Sigmoid colon (tissue), 6 donors: ENCODE measurements at regions not wholly inside any gene's neighbourhood (a gene's known extent, or its start where the extent isn't known, plus 50 kb on each side); places are given as distances from the start of the nearest gene placed in this dataset.

Source experiments
- DNase-seq: peaks from one replicate; pipeline ENCODE4 v3.0.0-alpha.2; 2019
- H3K27ac ChIP-seq, 4 donors: fragments of 200-600 bp; sonication (generic); one replicate each; pipeline ENCODE4 v1.5.1; 2016 to 2019; ENCODE audit warnings: mild to moderate bottlenecking in 1 of 4
- H3K27me3 ChIP-seq, 3 donors: fragments of 200-600 bp; sonication (generic); one replicate each; pipeline ENCODE4 v1.5.1; 2019; ENCODE audit warnings: mild to moderate bottlenecking in 1 of 3
- H3K36me3 ChIP-seq, 4 donors: fragments of 200-600 bp; sonication (generic); one replicate each; pipeline ENCODE4 v1.5.1; 2016 to 2019
- H3K4me1 ChIP-seq, 4 donors: fragments of 200-600 bp; sonication (generic); one replicate each; pipeline ENCODE4 v1.5.1; 2017 to 2019
- H3K4me3 ChIP-seq, 4 donors: fragments of 200-600 bp; sonication (generic); one replicate each; pipeline ENCODE4 v1.5.1; 2017 to 2019; ENCODE audit warnings: mild to moderate bottlenecking in 2 of 4, moderate library complexity in 1 of 4
- H3K9me3 ChIP-seq, 4 donors: fragments of 200-600 bp in 3 of 4; sonication (generic) in 3 of 4; one replicate each; pipeline versions ENCODE4 v1.5.1 to v1.6.1; 2013 to 2019
- EP300 ChIP-seq, 4 donors: sonication (generic); formaldehyde crosslinking; IDR thresholded peaks; one replicate each; pipeline ENCODE4 v1.6.1; 2017; ENCODE audit warnings: antibody characterized with exemption in 4 of 4
- POLR2A ChIP-seq, 2 donors: fragments of 450-650 bp; IDR thresholded peaks; one replicate each; pipeline ENCODE4 v1.6.1; 2016; ENCODE audit warnings: antibody characterized with exemption in 2 of 2, mild to moderate bottlenecking in 2 of 2, moderate library complexity in 2 of 2
- POLR2AphosphoS5 ChIP-seq, 4 donors: sonication (generic); formaldehyde crosslinking; IDR thresholded peaks; one replicate each; pipeline ENCODE4 v1.6.1; 2017; ENCODE audit warnings: antibody characterized with exemption in 4 of 4
- WGBS, 2 donors: extraction: QIAGEN DNeasy Blood & Tissue Kit; methylation state at CpG; one replicate each; pipeline ENCODE4 v1.1.7; 2013; 5-methylcytosine and 5-hydroxymethylcytosine counted together
- intact Hi-C: fragments of 100-400 bp; cut with DNase I; formaldehyde crosslinking; loops from one replicate; pipeline ENCODE4 v1.15.1; 2023
- TF ChIP-seq, protein P1 (sequence below), 4 experiments: fragments of 450-650 bp in 3 of 4; fragments of 200-600 bp in 1 of 4; IDR thresholded peaks; one replicate each; pipeline ENCODE4 v1.5.1; 2016 to 2019; ENCODE audit warnings: antibody characterized with exemption in 4 of 4, mild to moderate bottlenecking in 3 of 4, moderate library complexity in 2 of 4
- donor health status: healthy with polysubstance abuse.
- donor health status: healthy.

DNA sequence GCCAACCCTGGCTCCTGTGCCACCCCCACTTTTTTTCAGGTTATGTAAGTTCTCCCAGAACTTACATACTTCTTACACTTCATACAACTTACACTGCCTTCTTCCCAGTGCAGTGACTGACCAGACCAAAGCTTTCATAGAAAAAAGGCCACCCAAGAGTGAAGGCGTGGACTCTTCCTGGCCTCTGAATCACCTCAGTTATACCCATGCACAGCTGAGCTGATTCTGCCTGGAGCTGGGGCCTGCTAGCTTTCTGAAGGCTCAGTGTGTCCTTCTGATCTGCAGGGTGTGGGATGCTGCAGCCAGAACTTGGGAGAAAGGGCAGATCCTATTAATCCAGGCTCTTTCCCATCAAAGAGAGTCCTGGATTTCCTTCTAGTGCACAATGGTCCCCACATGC is 216.1 kb downstream of the TTC32 start:
- Histone ChIP-seq H3K36me3 (no peaks in the 10 kb centered on the region), H3K4me1 (peaks cover 0 to 13% (median 9%) of the 10 kb centered on the region in 4 donors), H3K9me3 (no peaks in the 10 kb centered on the region), H3K27ac (no peak overlapping the region), H3K27me3 (no peaks in the 10 kb centered on the region), H3K4me3 (no peak overlapping the region)
- intact Hi-C loops = no loop called here
- WGBS, 2 donors = 83 to 90% methylated on average over 1 of the region's 1 CpG
- no peak for DNase-seq
- TF ChIP-seq EP300 (IDR thresholded peaks at IDR 0.05) (no peak), POLR2AphosphoS5 (IDR thresholded peaks at IDR 0.05) (no peak), POLR2A (IDR thresholded peaks at IDR 0.05) (no peak)
- TF ChIP-seq, protein P1, sequence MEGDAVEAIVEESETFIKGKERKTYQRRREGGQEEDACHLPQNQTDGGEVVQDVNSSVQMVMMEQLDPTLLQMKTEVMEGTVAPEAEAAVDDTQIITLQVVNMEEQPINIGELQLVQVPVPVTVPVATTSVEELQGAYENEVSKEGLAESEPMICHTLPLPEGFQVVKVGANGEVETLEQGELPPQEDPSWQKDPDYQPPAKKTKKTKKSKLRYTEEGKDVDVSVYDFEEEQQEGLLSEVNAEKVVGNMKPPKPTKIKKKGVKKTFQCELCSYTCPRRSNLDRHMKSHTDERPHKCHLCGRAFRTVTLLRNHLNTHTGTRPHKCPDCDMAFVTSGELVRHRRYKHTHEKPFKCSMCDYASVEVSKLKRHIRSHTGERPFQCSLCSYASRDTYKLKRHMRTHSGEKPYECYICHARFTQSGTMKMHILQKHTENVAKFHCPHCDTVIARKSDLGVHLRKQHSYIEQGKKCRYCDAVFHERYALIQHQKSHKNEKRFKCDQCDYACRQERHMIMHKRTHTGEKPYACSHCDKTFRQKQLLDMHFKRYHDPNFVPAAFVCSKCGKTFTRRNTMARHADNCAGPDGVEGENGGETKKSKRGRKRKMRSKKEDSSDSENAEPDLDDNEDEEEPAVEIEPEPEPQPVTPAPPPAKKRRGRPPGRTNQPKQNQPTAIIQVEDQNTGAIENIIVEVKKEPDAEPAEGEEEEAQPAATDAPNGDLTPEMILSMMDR (IDR thresholded peaks at IDR 0.05) = no peak

DNA sequence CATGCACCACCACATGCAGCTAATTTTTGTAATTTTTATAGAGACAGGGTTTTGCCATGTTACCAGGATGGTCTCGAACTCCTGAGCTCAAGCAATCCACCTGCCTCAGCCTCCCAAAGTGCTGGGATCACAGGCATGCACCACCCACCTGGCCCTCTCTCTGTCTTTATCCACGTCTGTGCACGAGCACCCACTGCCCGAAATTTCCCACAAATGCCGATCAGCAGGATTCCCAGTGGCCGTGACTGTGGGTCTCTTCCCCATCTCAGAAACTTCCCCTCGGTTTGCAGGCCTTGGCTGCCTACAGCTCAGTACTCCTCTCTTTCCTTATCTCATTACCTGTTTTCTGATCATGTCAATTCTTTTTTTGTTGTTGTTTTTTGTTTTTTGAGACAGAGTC is 217.3 kb downstream of the TTC32 start:
- Histone ChIP-seq H3K36me3 (no peaks in the 10 kb centered on the region), H3K27me3 (peaks cover 0 to 2% (median 0%) of the 10 kb centered on the region in 3 donors), H3K4me3 (no peak overlapping the region), H3K4me1 (peaks cover 0 to 13% (median 9%) of the 10 kb centered on the region in 4 donors), H3K9me3 (no peaks in the 10 kb centered on the region), H3K27ac (no peak overlapping the region)
- intact Hi-C loops = no loop called here
- WGBS, 2 donors = 91 to 92% methylated on average over 7 of the region's 7 CpGs
- no peak for TF ChIP-seq POLR2A (IDR thresholded peaks at IDR 0.05)
- DNase-seq = no peak

DNA sequence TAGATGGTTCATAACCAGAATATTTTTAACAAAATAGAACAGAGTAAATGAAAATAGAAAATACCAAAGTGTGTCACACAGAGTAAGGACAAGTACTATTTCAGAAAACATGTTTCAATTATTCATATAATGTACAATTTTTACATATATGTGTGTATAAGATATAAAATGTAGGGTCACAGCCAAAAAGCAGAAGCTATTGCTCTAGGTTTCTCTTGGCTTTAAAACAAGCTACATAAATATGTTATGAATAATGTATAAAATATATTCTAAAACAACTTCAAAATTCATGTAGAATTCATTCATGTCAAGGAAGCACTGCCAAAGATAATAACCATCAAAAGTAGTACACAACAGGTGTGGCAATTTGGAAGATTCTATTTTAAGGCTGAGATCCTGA is 218.2 kb downstream of the TTC32 start:
- intact Hi-C loops = no loop called here
- H3K4me1 ChIP-seq = peaks cover 0 to 13% (median 9%) of the 10 kb centered on the region in 4 donors

DNA sequence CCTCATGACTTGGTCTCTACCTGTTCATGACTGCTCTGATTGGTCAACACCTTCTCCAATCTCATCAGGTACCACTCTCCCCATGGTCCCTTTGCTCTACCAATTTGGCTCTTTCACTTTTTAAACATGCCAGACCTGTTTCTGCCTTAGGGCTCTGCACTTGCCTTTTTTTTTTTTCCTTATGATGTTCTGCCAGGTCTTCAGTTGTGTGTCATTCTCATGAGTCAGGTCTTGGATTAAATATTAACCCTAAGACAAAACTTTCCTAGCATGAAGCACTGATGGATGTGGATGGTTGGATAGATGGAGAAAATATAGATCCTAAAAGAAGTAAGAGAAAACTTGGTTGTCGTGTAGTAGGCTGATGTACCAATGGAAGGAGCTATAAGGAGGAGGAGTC is 219.3 kb downstream of the TTC32 start:
- no peak for TF ChIP-seq EP300 (IDR thresholded peaks at IDR 0.05)
- TF ChIP-seq, protein P1 (IDR thresholded peaks at IDR 0.05) = no peak
- TF ChIP-seq POLR2AphosphoS5 (IDR thresholded peaks at IDR 0.05) = no peak
- TF ChIP-seq POLR2A (IDR thresholded peaks at IDR 0.05) = no peak
- no peak for DNase-seq
- peaks cover 0 to 5% (median 1%) of the 10 kb centered on the region in 4 donors for H3K4me1 ChIP-seq
- 65 to 88% methylated on average over 1 of the region's 1 CpG for WGBS, 2 donors
- no peak overlapping the region for H3K4me3 ChIP-seq
- no peaks in the 10 kb centered on the region for H3K36me3 ChIP-seq
- peaks cover 0 to 3% (median 0%) of the 10 kb centered on the region in 3 donors for H3K27me3 ChIP-seq
- no peaks in the 10 kb centered on the region for H3K9me3 ChIP-seq
- intact Hi-C loops = no loop called here
- H3K27ac ChIP-seq = no peak overlapping the region

More for the DNA sequence above, 218.2 kb downstream of the TTC32 start:
- no peaks in the 10 kb centered on the region for H3K36me3 ChIP-seq
- peaks cover 0 to 3% (median 0%) of the 10 kb centered on the region in 3 donors for H3K27me3 ChIP-seq
- H3K9me3 ChIP-seq = no peaks in the 10 kb centered on the region
- no peak overlapping the region for H3K27ac ChIP-seq
- DNase-seq = no peak
- H3K4me3 ChIP-seq = no peak overlapping the region
- TF ChIP-seq, protein P1 (IDR thresholded peaks at IDR 0.05) = no peak
- TF ChIP-seq POLR2AphosphoS5 (IDR thresholded peaks at IDR 0.05) (no peak), POLR2A (IDR thresholded peaks at IDR 0.05) (no peak), EP300 (IDR thresholded peaks at IDR 0.05) (no peak)

DNA sequence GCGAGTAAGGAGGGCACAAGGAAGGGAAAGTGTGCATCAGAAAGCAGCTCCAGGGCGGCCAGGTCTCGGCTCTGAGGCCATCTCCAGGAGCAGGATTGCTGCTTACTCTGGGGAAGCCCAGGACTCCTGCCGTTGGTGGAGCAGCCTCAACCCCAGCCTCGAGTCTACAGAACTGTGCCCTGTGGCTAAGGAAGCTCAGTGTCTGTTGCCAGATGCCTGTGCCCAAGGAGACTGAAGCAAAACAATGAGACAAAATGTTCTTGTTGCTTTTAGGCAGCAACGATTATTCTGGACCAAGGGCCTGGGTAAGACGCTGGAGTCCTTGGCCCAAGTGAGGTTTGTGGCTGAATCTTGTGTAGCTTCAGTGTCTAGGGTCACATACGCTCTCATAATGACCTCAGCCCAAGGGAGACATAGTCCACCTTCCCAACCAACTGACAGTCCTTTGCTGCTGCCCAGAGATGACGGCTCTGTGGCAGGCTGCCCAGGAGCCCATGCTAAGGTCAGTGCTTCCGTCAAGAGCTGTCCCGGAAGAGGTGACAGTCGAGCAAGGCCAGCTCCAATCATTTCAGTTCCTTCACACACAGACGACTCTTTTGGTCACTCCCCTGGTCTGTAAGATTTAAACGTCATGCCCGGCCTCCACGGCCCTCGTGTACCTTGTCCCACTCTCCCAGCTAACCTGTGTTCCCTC is 223.8 kb downstream of the TTC32 start:
- no peak overlapping the region for H3K27ac ChIP-seq
- no peaks in the 10 kb centered on the region for H3K4me1 ChIP-seq
- no peak for DNase-seq
- no peaks in the 10 kb centered on the region for H3K36me3 ChIP-seq
- TF ChIP-seq POLR2AphosphoS5 (IDR thresholded peaks at IDR 0.05) (no peak), EP300 (IDR thresholded peaks at IDR 0.05) (no peak), POLR2A (IDR thresholded peaks at IDR 0.05) (no peak)
- TF ChIP-seq, protein P1 (IDR thresholded peaks at IDR 0.05) = no peak
- no peak overlapping the region for H3K4me3 ChIP-seq
- no peaks in the 10 kb centered on the region for H3K9me3 ChIP-seq
- peaks cover 0 to 10% (median 3%) of the 10 kb centered on the region in 3 donors for H3K27me3 ChIP-seq
- 74 to 77% methylated on average over 17 of the region's 17 CpGs for WGBS, 2 donors
- intact Hi-C loops = no loop called here
